Mesenchymal stem cell (in vitro differentiated cells and primary cell): ENCODE measurements at regions not wholly inside any gene's neighbourhood (a gene's known extent, or its start where the extent isn't known, plus 50 kb on each side); places are given as distances from the start of the nearest gene placed in this dataset.

Experiments used
- DNase-seq: peaks from one replicate; pipeline ENCODE4 v3.0.0-alpha.2; 2013
- H2AFZ ChIP-seq: one replicate; pipeline ENCODE4 v1.6.1; 2013; ENCODE audit warnings: low read depth, mild to moderate bottlenecking, control low read depth, inconsistent platforms, low read length, moderate library complexity
- H2AK5ac ChIP-seq: 2 replicates; pipeline ENCODE4 v1.6.1; 2013; ENCODE audit warnings: low read length, moderate library complexity, mild to moderate bottlenecking, inconsistent platforms; ENCODE audit not compliant: severe bottlenecking
- H2BK120ac ChIP-seq: one replicate; pipeline ENCODE4 v1.6.1; 2013; ENCODE audit warnings: low read depth, mild to moderate bottlenecking, inconsistent platforms, low read length, moderate library complexity
- H2BK12ac ChIP-seq, 2 experiments: one replicate each; pipeline ENCODE4 v1.6.1; 2013; ENCODE audit warnings: inconsistent platforms in 2 of 2, low read length in 2 of 2, mild to moderate bottlenecking in 2 of 2, moderate library complexity in 2 of 2, control low read depth in 1 of 2
- H2BK15ac ChIP-seq: one replicate; pipeline ENCODE4 v1.6.1; 2013; ENCODE audit warnings: mild to moderate bottlenecking, low read depth, inconsistent platforms; ENCODE audit not compliant: poor library complexity, severe bottlenecking
- H2BK5ac ChIP-seq: 2 replicates; pipeline ENCODE4 v1.6.1; 2013; ENCODE audit warnings: low read depth, mild to moderate bottlenecking, low read length, control low read depth, inconsistent platforms; ENCODE audit not compliant: poor library complexity, severe bottlenecking
- H3K14ac ChIP-seq, 2 experiments: one replicate each; pipeline ENCODE4 v1.6.1; 2013; ENCODE audit warnings: inconsistent platforms in 2 of 2, low read length in 2 of 2, control low read depth in 1 of 2, mild to moderate bottlenecking in 1 of 2, moderate library complexity in 1 of 2
- H3K18ac ChIP-seq, 2 experiments: one replicate each; pipeline ENCODE4 v1.6.1; 2013; ENCODE audit warnings: inconsistent platforms in 2 of 2, low read length in 2 of 2, control low read depth in 1 of 2, low read depth in 1 of 2, mild to moderate bottlenecking in 1 of 2
- H3K23ac ChIP-seq, 2 experiments: one replicate each; pipeline ENCODE4 v1.6.1; 2013; ENCODE audit warnings: inconsistent platforms in 2 of 2, low read length in 2 of 2, mild to moderate bottlenecking in 2 of 2, moderate library complexity in 2 of 2, control low read depth in 1 of 2
- H3K27ac ChIP-seq: 2 replicates; pipeline ENCODE4 v1.5.1; 2013; ENCODE audit warnings: mild to moderate bottlenecking, moderate library complexity, low read length, control low read depth, inconsistent platforms; ENCODE audit not compliant: poor library complexity, severe bottlenecking
- H3K27me3 ChIP-seq, 2 experiments: 2 replicates each; pipeline versions ENCODE4 v1.6.1 to v1.7.0; 2013; ENCODE audit warnings: low read length in 2 of 2, mild to moderate bottlenecking in 2 of 2, moderate library complexity in 2 of 2, control low read depth in 1 of 2, inconsistent platforms in 1 of 2; ENCODE audit not compliant: control insufficient read depth in 1 of 2, insufficient read depth in 1 of 2
- H3K36me3 ChIP-seq, 2 experiments: 2 replicates each; pipeline versions ENCODE4 v1.6.1 to v1.7.0; 2013; ENCODE audit warnings: low read length in 2 of 2, control low read depth in 1 of 2, inconsistent platforms in 1 of 2, low read depth in 1 of 2, mild to moderate bottlenecking in 1 of 2; ENCODE audit not compliant: insufficient read depth in 2 of 2, control insufficient read depth in 1 of 2
- H3K4ac ChIP-seq, 2 experiments: one replicate each; pipeline ENCODE4 v1.6.1; 2013; ENCODE audit warnings: inconsistent platforms in 2 of 2, low read length in 2 of 2, mild to moderate bottlenecking in 2 of 2, moderate library complexity in 2 of 2, control low read depth in 1 of 2, low read depth in 1 of 2
- H3K4me1 ChIP-seq: 2 replicates; pipeline ENCODE4 v1.6.1; 2013; ENCODE audit warnings: low read depth, low read length, control low read depth; ENCODE audit not compliant: control insufficient read depth, insufficient read depth
- H3K4me2 ChIP-seq: 2 replicates; pipeline ENCODE4 v1.6.1; 2013; ENCODE audit warnings: low read length, mild to moderate bottlenecking, inconsistent platforms; ENCODE audit not compliant: poor library complexity, severe bottlenecking
- H3K4me3 ChIP-seq, 2 experiments: 2 replicates each; pipeline versions ENCODE4 v1.5.1 to v1.7.0; 2013; ENCODE audit warnings: low read length in 2 of 2, mild to moderate bottlenecking in 2 of 2, control low read depth in 1 of 2, low read depth in 1 of 2; ENCODE audit not compliant: insufficient read depth in 1 of 2
- H3K79me1 ChIP-seq: replicated peaks from 2 replicates; pipeline ENCODE4 v1.6.1; 2013; ENCODE audit warnings: mild to moderate bottlenecking, control low read depth, low read length, inconsistent platforms; ENCODE audit not compliant: poor library complexity, severe bottlenecking
- H3K9ac ChIP-seq: 2 replicates; pipeline ENCODE4 v1.7.0; 2013; ENCODE audit warnings: mild to moderate bottlenecking, low read length, moderate library complexity
- H3K9me3 ChIP-seq: 2 replicates; pipeline ENCODE4 v1.7.0; 2013; ENCODE audit warnings: mild to moderate bottlenecking, low read length; ENCODE audit not compliant: control insufficient read depth
- H4K8ac ChIP-seq: one replicate; pipeline ENCODE4 v1.6.1; 2013; ENCODE audit warnings: inconsistent platforms, mild to moderate bottlenecking, low read length, moderate library complexity
- H4K91ac ChIP-seq: one replicate; pipeline ENCODE4 v1.6.1; 2013; ENCODE audit warnings: mild to moderate bottlenecking, low read length, inconsistent platforms
- WGBS: methylation state at CpG from one replicate; pipeline ENCODE4 v1.1.7; 2013; ENCODE audit warnings: mixed read lengths; 5-methylcytosine and 5-hydroxymethylcytosine counted together

DNA sequence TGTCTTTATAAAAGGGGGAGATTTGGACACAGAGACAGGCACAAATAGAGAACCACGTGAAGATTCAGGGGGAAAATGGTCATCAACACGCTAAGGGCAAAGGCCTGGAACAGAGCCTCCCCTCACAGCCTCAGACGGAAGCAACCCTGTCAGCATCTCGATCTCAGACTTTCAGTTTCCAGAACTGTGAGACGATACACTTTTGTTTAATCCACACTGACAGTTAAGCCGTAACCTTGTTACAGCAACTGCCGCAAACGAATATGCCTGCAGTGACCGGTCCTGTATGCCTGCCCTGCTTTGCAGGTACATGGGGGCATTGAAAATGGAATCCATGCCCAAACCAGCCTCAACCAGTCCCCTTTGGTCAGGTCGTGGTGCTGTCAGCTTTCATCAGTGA, 139.5 kb downstream of the ATPSCKMT start:
- Histone ChIP-seq H3K9me3 (no peaks in the 10 kb centered on the region), H3K36me3 (no peaks in the 10 kb centered on the region), H4K91ac (no peak overlapping the region), H2AFZ (no peak overlapping the region), H2BK15ac (no peak overlapping the region), H4K8ac (no peak overlapping the region), H3K23ac (no peak overlapping the region), H2AK5ac (no peak overlapping the region), H3K4ac (no peak overlapping the region), H3K79me1 (no peaks in the 10 kb centered on the region), H3K18ac (no peak overlapping the region), H3K4me1 (no peaks in the 10 kb centered on the region), H3K27me3 (peaks cover 0 to 18% of the 10 kb centered on the region in 2 experiments), H3K4me3 (no peak overlapping the region), H3K27ac (no peak overlapping the region), H2BK12ac (no peak overlapping the region), H2BK120ac (no peak overlapping the region), H3K4me2 (no peak overlapping the region), H3K14ac (no peak overlapping the region), H3K9ac (no peak overlapping the region), H2BK5ac (no peak overlapping the region)
- 85% methylated on average over 10 of the region's 10 CpGs for WGBS
- DNase-seq: no peak

- H3K14ac ChIP-seq: no peak overlapping the region
- H2BK12ac ChIP-seq: no peak overlapping the region
- no peak for DNase-seq
- H2AK5ac ChIP-seq: no peak overlapping the region
- H3K9ac ChIP-seq: no peak overlapping the region
- no peaks in the 10 kb centered on the region for H3K9me3 ChIP-seq
- no peak overlapping the region for H2AFZ ChIP-seq
- no peak overlapping the region for H4K8ac ChIP-seq
- H3K36me3 ChIP-seq: no peaks in the 10 kb centered on the region
- no peaks in the 10 kb centered on the region for H3K4me1 ChIP-seq
- no peak overlapping the region for H3K4me3 ChIP-seq
- no peaks in the 10 kb centered on the region for H3K79me1 ChIP-seq
- H2BK15ac ChIP-seq: no peak overlapping the region
- H3K4ac ChIP-seq: no peak overlapping the region
- H2BK120ac ChIP-seq: no peak overlapping the region
- no peak overlapping the region for H3K27ac ChIP-seq
- H4K91ac ChIP-seq: no peak overlapping the region
- peaks cover 0 to 18% of the 10 kb centered on the region in 2 experiments for H3K27me3 ChIP-seq
- H3K23ac ChIP-seq: no peak overlapping the region
- no peak overlapping the region for H3K18ac ChIP-seq
- WGBS: 87% methylated on average over 5 of the region's 7 CpGs
- H2BK5ac ChIP-seq: no peak overlapping the region
- H3K4me2 ChIP-seq: no peak overlapping the region
Measured at GRCh38 chr5:10109299-10109698, 140.4 kb downstream of the ATPSCKMT start.

DNA sequence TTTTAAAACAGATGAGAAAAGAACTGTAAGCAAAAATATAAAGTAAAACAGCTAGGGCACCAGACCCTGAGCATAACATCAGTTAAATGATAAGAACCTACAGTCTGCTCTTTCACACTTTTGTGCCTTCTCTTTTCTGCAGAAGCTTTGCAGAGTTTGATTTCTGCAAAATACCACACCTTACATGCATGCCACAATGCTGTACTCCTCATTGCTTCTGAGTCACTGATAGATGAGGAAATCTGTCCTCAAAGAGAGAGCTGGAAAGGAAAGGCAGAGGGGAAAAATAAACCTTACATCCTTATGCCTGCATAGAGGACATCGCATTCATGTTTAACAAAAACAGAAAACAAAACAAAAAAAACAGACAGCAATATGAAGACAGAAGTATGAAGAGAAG, 142.9 kb downstream of the ATPSCKMT start:
- H2BK15ac ChIP-seq: no peak overlapping the region
- H2BK120ac ChIP-seq: no peak overlapping the region
- H3K27me3 ChIP-seq: peaks cover 0 to 18% of the 10 kb centered on the region in 2 experiments
- no peak overlapping the region for H3K14ac ChIP-seq
- no peak overlapping the region for H3K4me2 ChIP-seq
- H3K36me3 ChIP-seq: no peaks in the 10 kb centered on the region
- H2AFZ ChIP-seq: no peak overlapping the region
- H3K4me3 ChIP-seq: no peak overlapping the region
- no peak overlapping the region for H2BK12ac ChIP-seq
- no peaks in the 10 kb centered on the region for H3K9me3 ChIP-seq
- H4K8ac ChIP-seq: no peak overlapping the region
- H2BK5ac ChIP-seq: no peak overlapping the region
- no peak overlapping the region for H4K91ac ChIP-seq
- no peak overlapping the region for H2AK5ac ChIP-seq
- H3K4ac ChIP-seq: no peak overlapping the region
- H3K79me1 ChIP-seq: no peaks in the 10 kb centered on the region
- H3K4me1 ChIP-seq: no peaks in the 10 kb centered on the region
- H3K23ac ChIP-seq: no peak overlapping the region
- DNase-seq: no peak
- H3K9ac ChIP-seq: no peak overlapping the region
- H3K18ac ChIP-seq: no peak overlapping the region
- no CpG with 5 or more reads among the region's 1 CpG for WGBS
- no peak overlapping the region for H3K27ac ChIP-seq

GRCh38 chr5:10106285-10106684, 143.4 kb downstream of the ATPSCKMT start:
- no peak overlapping the region for H3K23ac ChIP-seq
- no peak overlapping the region for H2BK15ac ChIP-seq
- H3K9me3 ChIP-seq: no peaks in the 10 kb centered on the region
- H3K79me1 ChIP-seq: no peaks in the 10 kb centered on the region
- no peak overlapping the region for H3K14ac ChIP-seq
- H2BK120ac ChIP-seq: no peak overlapping the region
- no peak overlapping the region for H3K9ac ChIP-seq
- no peaks in the 10 kb centered on the region for H3K36me3 ChIP-seq
- H3K4me2 ChIP-seq: no peak overlapping the region
- H2BK5ac ChIP-seq: no peak overlapping the region
- H3K27ac ChIP-seq: no peak overlapping the region
- peaks cover 0 to 18% of the 10 kb centered on the region in 2 experiments for H3K27me3 ChIP-seq
- H3K4me3 ChIP-seq: no peak overlapping the region
- no peak overlapping the region for H2AFZ ChIP-seq
- no peak overlapping the region for H2BK12ac ChIP-seq
- DNase-seq: no peak
- H4K8ac ChIP-seq: no peak overlapping the region
- H3K4ac ChIP-seq: no peak overlapping the region
- no peak overlapping the region for H4K91ac ChIP-seq
- 92% methylated on average over 2 of the region's 2 CpGs for WGBS
- H3K4me1 ChIP-seq: no peaks in the 10 kb centered on the region
- no peak overlapping the region for H2AK5ac ChIP-seq
- H3K18ac ChIP-seq: no peak overlapping the region
